Adrenal gland (tissue), 5 donors: ENCODE measurements at regions not wholly inside any gene's neighbourhood (a gene's known extent, or its start where the extent isn't known, plus 50 kb on each side); places are given as distances from the start of the nearest gene placed in this dataset.

Experiments
- CTCF ChIP-seq, 6 experiments: fragments of 450-650 bp in 4 of 6; fragments of 200-600 bp in 2 of 6; sonication (generic) in 1 of 6; IDR thresholded peaks; 1 replicate in 5 of 6; 2 replicates in 1 of 6; pipeline versions ENCODE4 v1.5.1 to v1.8.0; 2016 to 2021; ENCODE audit warnings: antibody characterized with exemption in 6 of 6, mild to moderate bottlenecking in 2 of 6, moderate library complexity in 1 of 6
- POLR2A ChIP-seq, 2 donors: fragments of 450-650 bp; IDR thresholded peaks; one replicate each; pipeline ENCODE4 v1.6.1; 2017; ENCODE audit warnings: antibody characterized with exemption in 2 of 2, mild to moderate bottlenecking in 2 of 2, moderate library complexity in 1 of 2
- donor health status: DM: no; HTN: no; CAD: no.

DNA sequence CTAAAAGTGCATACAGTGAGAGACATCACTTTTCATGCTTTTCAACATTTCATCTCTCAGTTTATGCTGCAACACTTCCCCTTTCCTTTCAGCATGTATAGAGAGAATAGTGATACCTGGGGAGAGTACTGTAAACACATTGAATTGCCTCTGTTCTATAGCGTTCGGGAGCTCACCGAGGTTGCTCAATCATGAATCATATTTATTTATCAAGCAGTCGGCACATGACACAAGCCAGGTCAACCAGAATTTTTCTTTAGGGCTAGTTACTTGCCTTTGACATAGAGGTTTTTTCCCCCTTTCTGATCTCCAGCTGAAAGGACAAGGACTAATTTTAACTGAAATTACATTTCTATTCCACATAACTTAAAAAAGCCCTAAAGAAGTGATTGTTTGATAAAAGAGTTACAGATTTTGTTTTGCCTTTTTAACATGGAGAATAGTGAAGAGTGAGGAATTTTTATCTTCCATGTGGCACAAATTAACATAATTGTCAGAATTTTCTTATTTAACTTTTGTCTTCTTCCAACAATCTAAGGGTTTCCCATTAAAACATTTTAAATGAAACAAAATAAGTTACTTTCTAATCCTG lies 690.9 kb upstream of the TMEFF2 start:
- TF ChIP-seq CTCF (IDR thresholded peaks at IDR 0.05) (no peak), POLR2A (IDR thresholded peaks at IDR 0.05) (no peak)
